HCT116 (cell line): ENCODE measurements at regions not wholly inside any gene's neighbourhood (a gene's known extent, or its start where the extent isn't known, plus 50 kb on each side); places are given as distances from the start of the nearest gene placed in this dataset.

Source experiments
- ATAC-seq: fragments of 200-7000 bp; cut with Tn5 transposase; 2 replicates; pipeline ENCODE4 v1.9.1; 2020; ENCODE audit warnings: mild to moderate bottlenecking, moderate library complexity
- BruUV-seq: library from RNA; stranded (reverse); fragments of 400-500 nt; replicated peaks from 2 replicates; lab custom pipeline; 2021; lab: Mats Ljungman, UMichigan
- CTCF ChIA-PET: fragments of 300-600 bp; sonication (Branson Sonifier 250); formaldehyde crosslinking; loops from one replicate; lab custom pipeline; 2021; ENCODE audit warnings: antibody characterized with exemption; lab: Charles Lee
- POLR2A ChIA-PET: fragments of 300-600, 350-600 bp; sonication (Branson Sonifier 250); formaldehyde crosslinking; loops from one replicate; lab custom pipeline; 2021; ENCODE audit warnings: antibody characterized with exemption; lab: Charles Lee
- RAD21 ChIA-PET, 2 experiments: fragments of 300-600 bp; sonication (Branson Sonifier 250); formaldehyde crosslinking; loops; one replicate each; lab custom pipeline; 2023; ENCODE audit warnings: low total read pairs in 2 of 2; ENCODE audit not compliant: uncharacterized antibody in 2 of 2, unreplicated experiment in 2 of 2, low non-redundant PET in 1 of 2; lab: Charles Lee
- DNase-seq: peaks from one replicate; pipeline ENCODE4 v3.0.0-alpha.2; 2010; ENCODE audit warnings: low read depth, low spot score
- H2AFZ ChIP-seq: fragments of 200-600 bp; shearing (Covaris generic), sonication (generic); 2 replicates; pipeline ENCODE4 v1.6.1; 2017; ENCODE audit warnings: low read depth, mixed run types, mixed read lengths, antibody characterized with exemption, low read length; ENCODE audit not compliant: poor library complexity, severe bottlenecking
- H3K27ac ChIP-seq: 2 replicates; pipeline ENCODE4 v1.5.1; 2012; ENCODE audit warnings: low read depth, low read length
- H3K27me3 ChIP-seq: fragments of 200-600 bp; sonication (generic); 2 replicates; pipeline ENCODE4 v1.6.1; 2016; ENCODE audit warnings: mixed run types, low read length, mixed read lengths; ENCODE audit not compliant: insufficient read depth
- H3K36me3 ChIP-seq, 2 experiments: fragments of 200-500 bp in 1 of 2; fragments of 200-600 bp in 1 of 2; sonication (Bioruptor generic) in 1 of 2; sonication (generic) in 1 of 2; 2 replicates each; pipeline versions ENCODE4 v1.5.1 to v1.6.1; 2014 to 2016; ENCODE audit warnings: low read length in 2 of 2, inconsistent platforms in 1 of 2, mixed read lengths in 1 of 2, mixed run types in 1 of 2; ENCODE audit not compliant: insufficient read depth in 2 of 2, control insufficient read depth in 1 of 2
- H3K4me1 ChIP-seq, 2 experiments: fragments of 200-600 bp in 1 of 2; sonication (generic) in 1 of 2; 2 replicates each; pipeline versions ENCODE4 v1.5.1 to v1.6.1; 2012 to 2017; ENCODE audit warnings: low read length in 2 of 2, inconsistent platforms in 1 of 2, mild to moderate bottlenecking in 1 of 2, mixed read lengths in 1 of 2, mixed run types in 1 of 2, moderate library complexity in 1 of 2; ENCODE audit not compliant: insufficient read depth in 2 of 2, control insufficient read depth in 1 of 2
- H3K4me2 ChIP-seq: fragments of 200-600 bp; sonication (generic); 2 replicates; pipeline ENCODE4 v1.6.1; 2017; ENCODE audit warnings: mixed run types, low read length, mixed read lengths
- H3K4me3 ChIP-seq, 2 experiments: fragments of 200-600 bp in 1 of 2; sonication (generic) in 1 of 2; replicated peaks in 1 of 2; 2 replicates each; pipeline ENCODE4 v1.5.1; 2011 to 2016; ENCODE audit warnings: low read length in 2 of 2, control low read depth in 1 of 2, low read depth in 1 of 2, mild to moderate bottlenecking in 1 of 2, mixed read lengths in 1 of 2, mixed run types in 1 of 2
- H3K79me2 ChIP-seq: fragments of 200-600 bp; sonication (generic); 2 replicates; pipeline ENCODE4 v1.6.1; 2017; ENCODE audit warnings: mild to moderate bottlenecking, mixed run types, low read length, moderate library complexity, mixed read lengths; ENCODE audit not compliant: insufficient read depth
- H3K9ac ChIP-seq: fragments of 200-600 bp; sonication (generic); 2 replicates; pipeline ENCODE4 v1.6.1; 2016; ENCODE audit warnings: low read length, mixed read lengths
- H3K9me2 ChIP-seq: fragments of 200-600 bp; sonication (generic), shearing (Covaris generic); 2 replicates; pipeline ENCODE4 v1.6.1; 2017; ENCODE audit warnings: mixed run types, mild to moderate bottlenecking, moderate library complexity; ENCODE audit not compliant: insufficient read depth
- H3K9me3 ChIP-seq, 2 experiments: fragments of 200-500 bp in 1 of 2; fragments of 200-600 bp in 1 of 2; sonication (Bioruptor generic) in 1 of 2; sonication (generic) in 1 of 2; 2 replicates each; pipeline ENCODE4 v1.6.1; 2014 to 2017; ENCODE audit warnings: low read length in 2 of 2, mixed read lengths in 2 of 2, inconsistent platforms in 1 of 2, low read depth in 1 of 2, mild to moderate bottlenecking in 1 of 2, mixed run types in 1 of 2, moderate library complexity in 1 of 2; ENCODE audit not compliant: control insufficient read depth in 1 of 2, insufficient read depth in 1 of 2
- H4K20me1 ChIP-seq: fragments of 200-600 bp; sonication (generic), shearing (Covaris generic); 2 replicates; pipeline ENCODE4 v1.6.1; 2017; ENCODE audit warnings: mixed run types, mild to moderate bottlenecking, moderate library complexity; ENCODE audit not compliant: insufficient read depth
- CBX3 ChIP-seq: IDR thresholded peaks from 2 replicates; pipeline ENCODE4 v1.6.1; 2012; ENCODE audit warnings: low read depth
- CEBPB ChIP-seq: IDR thresholded peaks from 2 replicates; pipeline ENCODE4 v1.6.1; 2012; ENCODE audit warnings: low read depth
- ELF1 ChIP-seq: IDR thresholded peaks from 2 replicates; pipeline ENCODE4 v1.6.1; 2012; ENCODE audit warnings: low read depth, borderline replicate concordance
- EZH2 ChIP-seq: fragments of 200-600 bp; sonication (generic); IDR thresholded peaks from 2 replicates; pipeline ENCODE4 v1.6.1; 2017; ENCODE audit warnings: antibody characterized with exemption, mixed run types
- JUND ChIP-seq: IDR thresholded peaks from 2 replicates; pipeline ENCODE4 v1.6.1; 2012
- MAX ChIP-seq: IDR thresholded peaks from 2 replicates; pipeline ENCODE4 v1.6.1; 2012
- POLR2A ChIP-seq: IDR thresholded peaks from 2 replicates; pipeline ENCODE4 v1.7.0; 2011; ENCODE audit warnings: borderline replicate concordance; ENCODE audit not compliant: insufficient read depth, insufficient read length; ENCODE audit errors: extremely low read depth
- SIN3A ChIP-seq: IDR thresholded peaks from 2 replicates; pipeline ENCODE4 v1.6.1; 2012; ENCODE audit warnings: low read depth
- SRF ChIP-seq: IDR thresholded peaks from 2 replicates; pipeline ENCODE4 v1.6.1; 2012; ENCODE audit warnings: low read depth
- YY1 ChIP-seq: IDR thresholded peaks from 2 replicates; pipeline ENCODE4 v1.6.1; 2011; ENCODE audit warnings: low read length, low read depth, moderate library complexity, mild to moderate bottlenecking; ENCODE audit not compliant: insufficient replicate concordance; ENCODE audit errors: extremely low read depth
- ZFX ChIP-seq: fragments of 450-650 bp; IDR thresholded peaks from 2 replicates; pipeline ENCODE4 v1.6.1; 2017
- intact Hi-C: fragments of 100-400 bp; cut with micrococcal nuclease; formaldehyde crosslinking; loops from 2 replicates; pipeline ENCODE4 v1.10.0; 2022
- TF ChIP-seq, protein P1 (sequence below), 3 experiments: fragments of 200-600 bp in 1 of 3; sonication (generic) in 1 of 3; IDR thresholded peaks in 2 of 3; conservative IDR thresholded peaks in 1 of 3; 2 replicates each; pipeline ENCODE4 v1.5.1; 2012 to 2017; ENCODE audit warnings: low read depth in 2 of 3, low read length in 2 of 3, antibody characterized with exemption in 1 of 3, borderline replicate concordance in 1 of 3, control low read depth in 1 of 3, mild to moderate bottlenecking in 1 of 3, mixed read lengths in 1 of 3, mixed run types in 1 of 3, moderate library complexity in 1 of 3; ENCODE audit not compliant: insufficient read depth in 1 of 3
- TF ChIP-seq, protein P2 (sequence below): IDR thresholded peaks from 2 replicates; pipeline ENCODE4 v1.6.1; 2012; ENCODE audit warnings: low read depth

DNA sequence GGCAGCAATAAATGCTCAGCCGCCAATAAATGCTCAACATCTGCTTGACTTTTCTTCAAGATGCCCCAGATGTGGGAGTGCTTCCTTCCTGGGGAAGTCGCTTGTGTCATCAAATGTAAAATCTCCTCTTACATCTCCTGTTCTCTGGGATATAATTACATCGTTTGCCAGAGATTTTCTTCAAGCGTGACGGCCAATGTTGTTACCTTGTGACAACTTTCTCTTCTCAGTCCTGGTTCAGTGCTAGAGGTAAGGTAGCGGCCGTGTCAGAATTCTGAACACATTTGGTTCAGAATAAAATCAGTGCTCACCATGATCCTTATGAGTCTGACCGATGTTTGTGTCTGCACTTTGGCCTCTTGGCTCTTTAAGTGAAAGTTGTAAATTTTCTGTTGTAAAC, 102.5 kb downstream of the ASMT start:
- CTCF ChIA-PET = no interaction called here
- Histone ChIP-seq H3K9ac (no peak overlapping the region), H3K27ac (no peak overlapping the region), H3K4me1 (peaks cover 7 to 10% of the 10 kb centered on the region in 2 experiments), H3K36me3 (no peaks in the 10 kb centered on the region)
- RAD21 ChIA-PET = no interaction called here
- intact Hi-C loops = no loop called here
- no TSS peak for BruUV-seq
- no peak for TF ChIP-seq EZH2
- TF ChIP-seq POLR2A = no peak
- TF ChIP-seq ELF1 = no peak
- TF ChIP-seq JUND = no peak
- TF ChIP-seq ZFX = no peak
- TF ChIP-seq MAX = no peak
- no peak for TF ChIP-seq YY1
- TF ChIP-seq, protein P1, sequence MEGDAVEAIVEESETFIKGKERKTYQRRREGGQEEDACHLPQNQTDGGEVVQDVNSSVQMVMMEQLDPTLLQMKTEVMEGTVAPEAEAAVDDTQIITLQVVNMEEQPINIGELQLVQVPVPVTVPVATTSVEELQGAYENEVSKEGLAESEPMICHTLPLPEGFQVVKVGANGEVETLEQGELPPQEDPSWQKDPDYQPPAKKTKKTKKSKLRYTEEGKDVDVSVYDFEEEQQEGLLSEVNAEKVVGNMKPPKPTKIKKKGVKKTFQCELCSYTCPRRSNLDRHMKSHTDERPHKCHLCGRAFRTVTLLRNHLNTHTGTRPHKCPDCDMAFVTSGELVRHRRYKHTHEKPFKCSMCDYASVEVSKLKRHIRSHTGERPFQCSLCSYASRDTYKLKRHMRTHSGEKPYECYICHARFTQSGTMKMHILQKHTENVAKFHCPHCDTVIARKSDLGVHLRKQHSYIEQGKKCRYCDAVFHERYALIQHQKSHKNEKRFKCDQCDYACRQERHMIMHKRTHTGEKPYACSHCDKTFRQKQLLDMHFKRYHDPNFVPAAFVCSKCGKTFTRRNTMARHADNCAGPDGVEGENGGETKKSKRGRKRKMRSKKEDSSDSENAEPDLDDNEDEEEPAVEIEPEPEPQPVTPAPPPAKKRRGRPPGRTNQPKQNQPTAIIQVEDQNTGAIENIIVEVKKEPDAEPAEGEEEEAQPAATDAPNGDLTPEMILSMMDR (IDR thresholded peaks at IDR 0.05 in 2 of 3, conservative IDR thresholded peaks at IDR 0.05 in 1 of 3; ENCODE audit: borderline replicate concordance in 1 of 3, insufficient read depth in 1 of 3, low read depth in 2 of 3, low read length in 2 of 3) = no peak
- no peak for TF ChIP-seq SIN3A
- TF ChIP-seq CBX3 = no peak
- TF ChIP-seq SRF = no peak
- TF ChIP-seq CEBPB = no peak
- TF ChIP-seq, protein P2, sequence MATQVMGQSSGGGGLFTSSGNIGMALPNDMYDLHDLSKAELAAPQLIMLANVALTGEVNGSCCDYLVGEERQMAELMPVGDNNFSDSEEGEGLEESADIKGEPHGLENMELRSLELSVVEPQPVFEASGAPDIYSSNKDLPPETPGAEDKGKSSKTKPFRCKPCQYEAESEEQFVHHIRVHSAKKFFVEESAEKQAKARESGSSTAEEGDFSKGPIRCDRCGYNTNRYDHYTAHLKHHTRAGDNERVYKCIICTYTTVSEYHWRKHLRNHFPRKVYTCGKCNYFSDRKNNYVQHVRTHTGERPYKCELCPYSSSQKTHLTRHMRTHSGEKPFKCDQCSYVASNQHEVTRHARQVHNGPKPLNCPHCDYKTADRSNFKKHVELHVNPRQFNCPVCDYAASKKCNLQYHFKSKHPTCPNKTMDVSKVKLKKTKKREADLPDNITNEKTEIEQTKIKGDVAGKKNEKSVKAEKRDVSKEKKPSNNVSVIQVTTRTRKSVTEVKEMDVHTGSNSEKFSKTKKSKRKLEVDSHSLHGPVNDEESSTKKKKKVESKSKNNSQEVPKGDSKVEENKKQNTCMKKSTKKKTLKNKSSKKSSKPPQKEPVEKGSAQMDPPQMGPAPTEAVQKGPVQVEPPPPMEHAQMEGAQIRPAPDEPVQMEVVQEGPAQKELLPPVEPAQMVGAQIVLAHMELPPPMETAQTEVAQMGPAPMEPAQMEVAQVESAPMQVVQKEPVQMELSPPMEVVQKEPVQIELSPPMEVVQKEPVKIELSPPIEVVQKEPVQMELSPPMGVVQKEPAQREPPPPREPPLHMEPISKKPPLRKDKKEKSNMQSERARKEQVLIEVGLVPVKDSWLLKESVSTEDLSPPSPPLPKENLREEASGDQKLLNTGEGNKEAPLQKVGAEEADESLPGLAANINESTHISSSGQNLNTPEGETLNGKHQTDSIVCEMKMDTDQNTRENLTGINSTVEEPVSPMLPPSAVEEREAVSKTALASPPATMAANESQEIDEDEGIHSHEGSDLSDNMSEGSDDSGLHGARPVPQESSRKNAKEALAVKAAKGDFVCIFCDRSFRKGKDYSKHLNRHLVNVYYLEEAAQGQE = no peak
- TF ChIP-seq, all 23 proteins: peak for 0
- H2AFZ ChIP-seq = no peak overlapping the region
- POLR2A ChIA-PET = no interaction called here
- no peaks in the 10 kb centered on the region for H3K27me3 ChIP-seq
- H4K20me1 ChIP-seq = no peaks in the 10 kb centered on the region
- no peaks in the 10 kb centered on the region for H3K9me2 ChIP-seq
- no peaks in the 10 kb centered on the region for H3K79me2 ChIP-seq
- H3K4me2 ChIP-seq = no peak overlapping the region
- DNase-seq (no peak), ATAC-seq (no peak)
- no peaks in the 10 kb centered on the region for H3K9me3 ChIP-seq
- H3K4me3 ChIP-seq = no peak overlapping the region
